ENCODE measurements at regions not wholly inside any gene's neighbourhood (a gene's known extent, or its start where the extent isn't known, plus 50 kb on each side); places are given as distances from the start of the nearest gene placed in this dataset.

GRCh38 chr18:34639687-34640086, 70.4 kb upstream of the DTNA start:
- Mint-ChIP-seq H3K36me3 (no peaks in the 10 kb centered on the region), H3K9me3 (peaks cover 2% of the 10 kb centered on the region), H3K4me1 (no peaks in the 10 kb centered on the region), H3K4me3 (no peak overlapping the region), H3K27ac (no peak overlapping the region)
- ATAC-seq (no peak), DNase-seq (ENCODE audit: low spot score in 2 of 2) (no peak)

- no peaks in the 10 kb centered on the region for H3K4me1 Mint-ChIP-seq
- H3K9me3 Mint-ChIP-seq: peaks cover 2% of the 10 kb centered on the region
- no peak for DNase-seq (ENCODE audit: low spot score in 2 of 2)
- no peak overlapping the region for H3K4me3 Mint-ChIP-seq
- H3K27ac Mint-ChIP-seq: no peak overlapping the region
- no peaks in the 10 kb centered on the region for H3K36me3 Mint-ChIP-seq
- no peak for ATAC-seq
Observed at GRCh38 chr18:34640276-34640675, 69.8 kb upstream of the DTNA start.

GRCh38 chr18:34643989-34644388, 66.1 kb upstream of the DTNA start:
- Mint-ChIP-seq H3K27ac (no peak overlapping the region), H3K9me3 (peaks cover 2% of the 10 kb centered on the region), H3K36me3 (no peaks in the 10 kb centered on the region), H3K4me1 (no peaks in the 10 kb centered on the region), H3K4me3 (no peak overlapping the region)
- no peak for DNase-seq (ENCODE audit: low spot score in 2 of 2)
- ATAC-seq: no peak

GRCh38 chr18:34647251-34647650, 62.8 kb upstream of the DTNA start:
- DNase-seq (ENCODE audit: low spot score in 2 of 2) (no peak), ATAC-seq (no peak)
- Mint-ChIP-seq H3K27ac (no peak overlapping the region), H3K36me3 (no peaks in the 10 kb centered on the region), H3K4me1 (no peaks in the 10 kb centered on the region), H3K9me3 (peaks cover 2% of the 10 kb centered on the region), H3K4me3 (no peak overlapping the region)

- Mint-ChIP-seq H3K4me1 (no peaks in the 10 kb centered on the region), H3K36me3 (no peaks in the 10 kb centered on the region), H3K27ac (no peak overlapping the region), H3K9me3 (no peaks in the 10 kb centered on the region), H3K4me3 (no peak overlapping the region)
- ATAC-seq (no peak), DNase-seq (ENCODE audit: low spot score in 2 of 2) (no peak)
Observed at GRCh38 chr18:34648269-34648985, 61.7 kb upstream of the DTNA start.

- Mint-ChIP-seq H3K36me3 (no peaks in the 10 kb centered on the region), H3K4me3 (no peak overlapping the region), H3K4me1 (no peaks in the 10 kb centered on the region), H3K9me3 (no peaks in the 10 kb centered on the region), H3K27ac (no peak overlapping the region)
- ATAC-seq (no peak), DNase-seq (ENCODE audit: low spot score in 2 of 2) (no peak)
Observed at GRCh38 chr18:34649080-34649479, 61.0 kb upstream of the DTNA start.

- no peak for DNase-seq (ENCODE audit: low spot score in 2 of 2)
- Mint-ChIP-seq H3K27ac (no peak overlapping the region), H3K4me3 (no peak overlapping the region), H3K4me1 (no peaks in the 10 kb centered on the region), H3K9me3 (no peaks in the 10 kb centered on the region), H3K36me3 (no peaks in the 10 kb centered on the region)
- ATAC-seq: no peak
Observed at GRCh38 chr18:34650121-34650545, 60.0 kb upstream of the DTNA start.

- Mint-ChIP-seq H3K4me3 (no peak overlapping the region), H3K27ac (no peak overlapping the region), H3K9me3 (no peaks in the 10 kb centered on the region), H3K36me3 (no peaks in the 10 kb centered on the region), H3K4me1 (no peaks in the 10 kb centered on the region)
- DNase-seq (ENCODE audit: low spot score in 2 of 2) (no peak), ATAC-seq (no peak)
Observed at GRCh38 chr18:34651586-34652369, 58.3 kb upstream of the DTNA start.

GRCh38 chr18:34655131-34655530, 55.0 kb upstream of the DTNA start:
- ATAC-seq: no peak
- Mint-ChIP-seq H3K36me3 (no peaks in the 10 kb centered on the region), H3K4me3 (no peak overlapping the region), H3K9me3 (no peaks in the 10 kb centered on the region), H3K27ac (no peak overlapping the region), H3K4me1 (no peaks in the 10 kb centered on the region)
- no peak for DNase-seq (ENCODE audit: low spot score in 2 of 2)

- no peak overlapping the region for H3K27ac Mint-ChIP-seq
- H3K36me3 Mint-ChIP-seq: no peaks in the 10 kb centered on the region
- ATAC-seq (no peak), DNase-seq (ENCODE audit: low spot score in 2 of 2) (no peak)
- no peaks in the 10 kb centered on the region for H3K4me1 Mint-ChIP-seq
- H3K9me3 Mint-ChIP-seq: no peaks in the 10 kb centered on the region
- no peak overlapping the region for H3K4me3 Mint-ChIP-seq
Observed at GRCh38 chr18:34657860-34658500, 52.1 kb upstream of the DTNA start.

- Mint-ChIP-seq H3K27ac (no peak overlapping the region), H3K4me3 (no peak overlapping the region), H3K9me3 (peaks cover under 1% of the 10 kb centered on the region), H3K4me1 (no peaks in the 10 kb centered on the region), H3K36me3 (no peaks in the 10 kb centered on the region)
- ATAC-seq: no peak
- DNase-seq (ENCODE audit: low spot score in 2 of 2): no peak
Observed at GRCh38 chr18:34659579-34660517, 50.2 kb upstream of the DTNA start.

Data from stimulated activated effector memory CD8-positive, alpha-beta T cell treated with anti-CD3 and anti-CD28 coated beads, Interleukin-12 subunit alpha, Interleukin-12 subunit beta, amount 100 ng/mL, for 72 hours (primary cell).